AG09309 (cell line): ENCODE measurements at regions not wholly inside any gene's neighbourhood (a gene's known extent, or its start where the extent isn't known, plus 50 kb on each side); places are given as distances from the start of the nearest gene placed in this dataset.

Experiments
- DNase-seq: peaks from one replicate; pipeline ENCODE4 v3.0.0-alpha.2; 2010; ENCODE audit warnings: low read depth
- H3K4me3 ChIP-seq: 2 replicates; pipeline ENCODE4 v1.5.1; 2011; ENCODE audit warnings: mild to moderate bottlenecking, low read depth, low read length, moderate library complexity; ENCODE audit not compliant: control insufficient read depth
- TF ChIP-seq, protein P1 (sequence below): IDR thresholded peaks from 2 replicates; pipeline ENCODE4 v1.5.1; 2011; ENCODE audit warnings: mild to moderate bottlenecking, low read depth, low read length, inconsistent platforms; ENCODE audit not compliant: insufficient read depth, control insufficient read depth; ENCODE audit errors: missing control alignments

DNA sequence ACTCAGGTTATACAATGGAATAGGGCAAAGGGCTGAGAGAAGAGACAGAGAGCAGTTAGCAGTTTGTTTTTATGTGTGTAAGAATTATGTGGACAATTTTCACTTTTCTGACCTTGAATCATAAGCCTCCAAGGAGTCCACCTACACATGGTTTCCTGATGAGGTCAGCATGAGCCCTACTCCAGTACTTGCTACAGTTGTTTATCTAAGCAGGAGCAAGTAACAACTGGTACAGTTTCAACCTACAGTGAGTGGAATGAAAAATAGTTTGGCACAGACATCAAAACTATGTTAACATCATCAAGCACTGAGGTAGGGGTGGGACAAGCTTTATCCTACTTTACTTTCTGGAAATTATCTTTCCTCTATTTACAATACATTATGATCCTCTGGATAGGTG lies 426.7 kb upstream of the ID4 start:
- DNase-seq: peak; percentile 13
- TF ChIP-seq, protein P1, sequence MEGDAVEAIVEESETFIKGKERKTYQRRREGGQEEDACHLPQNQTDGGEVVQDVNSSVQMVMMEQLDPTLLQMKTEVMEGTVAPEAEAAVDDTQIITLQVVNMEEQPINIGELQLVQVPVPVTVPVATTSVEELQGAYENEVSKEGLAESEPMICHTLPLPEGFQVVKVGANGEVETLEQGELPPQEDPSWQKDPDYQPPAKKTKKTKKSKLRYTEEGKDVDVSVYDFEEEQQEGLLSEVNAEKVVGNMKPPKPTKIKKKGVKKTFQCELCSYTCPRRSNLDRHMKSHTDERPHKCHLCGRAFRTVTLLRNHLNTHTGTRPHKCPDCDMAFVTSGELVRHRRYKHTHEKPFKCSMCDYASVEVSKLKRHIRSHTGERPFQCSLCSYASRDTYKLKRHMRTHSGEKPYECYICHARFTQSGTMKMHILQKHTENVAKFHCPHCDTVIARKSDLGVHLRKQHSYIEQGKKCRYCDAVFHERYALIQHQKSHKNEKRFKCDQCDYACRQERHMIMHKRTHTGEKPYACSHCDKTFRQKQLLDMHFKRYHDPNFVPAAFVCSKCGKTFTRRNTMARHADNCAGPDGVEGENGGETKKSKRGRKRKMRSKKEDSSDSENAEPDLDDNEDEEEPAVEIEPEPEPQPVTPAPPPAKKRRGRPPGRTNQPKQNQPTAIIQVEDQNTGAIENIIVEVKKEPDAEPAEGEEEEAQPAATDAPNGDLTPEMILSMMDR: no peak
- no peak overlapping the region for H3K4me3 ChIP-seq

DNA sequence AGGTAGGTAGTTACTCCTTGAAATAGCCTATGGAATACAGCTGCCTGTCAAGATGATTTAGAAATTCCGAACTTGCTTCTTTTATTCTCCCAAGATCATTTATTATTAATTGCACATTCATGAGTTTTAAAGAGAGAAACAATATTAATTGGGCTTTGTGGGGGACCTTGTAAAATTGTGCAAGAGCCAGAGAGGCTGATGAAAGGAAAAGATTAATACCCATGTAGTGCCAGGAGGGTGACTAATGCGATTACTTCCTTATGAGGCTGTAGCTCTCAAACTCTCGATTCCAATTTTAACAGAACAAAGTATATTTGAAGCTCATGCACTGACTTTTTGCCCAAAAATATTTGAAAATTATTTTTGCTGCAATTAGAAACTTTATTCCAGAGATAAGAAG lies 423.8 kb upstream of the ID4 start:
- peak; percentile 52 for DNase-seq
- no peak overlapping the region for H3K4me3 ChIP-seq
- TF ChIP-seq, protein P1: no peak

DNA sequence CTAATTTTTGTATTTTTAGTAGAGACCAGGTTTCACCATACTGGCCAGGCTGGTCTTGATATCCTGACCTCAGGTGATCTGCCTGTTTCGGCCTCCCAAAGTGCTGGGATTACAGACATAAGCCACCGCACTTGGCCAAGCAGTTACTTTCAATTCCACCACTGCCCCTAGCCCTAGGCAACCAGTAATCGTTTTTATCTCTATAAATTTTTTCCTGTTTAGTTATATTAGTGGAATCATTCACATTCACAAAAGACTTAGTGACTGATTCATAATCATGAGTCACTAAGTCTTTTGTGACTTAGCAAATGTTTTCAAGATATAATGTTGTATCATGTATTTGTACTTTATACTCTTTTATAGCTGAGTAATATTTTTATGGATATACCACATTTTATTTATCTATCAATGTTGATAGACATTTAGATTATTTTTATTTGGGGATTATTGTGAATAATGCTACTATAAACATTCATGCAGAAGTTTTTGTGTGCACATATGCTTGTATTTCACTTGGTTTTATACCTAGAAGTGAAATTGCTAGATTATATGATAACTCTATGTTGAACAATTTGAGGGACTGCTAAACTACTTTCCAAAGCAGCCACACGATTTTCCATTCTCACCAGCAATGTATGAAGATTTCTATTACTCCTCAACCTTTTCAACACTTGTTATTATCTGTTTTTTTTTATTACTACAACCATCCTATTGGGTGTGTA lies 421.4 kb upstream of the ID4 start:
- TF ChIP-seq, protein P1: no peak
- no peak overlapping the region for H3K4me3 ChIP-seq
- peak; percentile 52 for DNase-seq

DNA sequence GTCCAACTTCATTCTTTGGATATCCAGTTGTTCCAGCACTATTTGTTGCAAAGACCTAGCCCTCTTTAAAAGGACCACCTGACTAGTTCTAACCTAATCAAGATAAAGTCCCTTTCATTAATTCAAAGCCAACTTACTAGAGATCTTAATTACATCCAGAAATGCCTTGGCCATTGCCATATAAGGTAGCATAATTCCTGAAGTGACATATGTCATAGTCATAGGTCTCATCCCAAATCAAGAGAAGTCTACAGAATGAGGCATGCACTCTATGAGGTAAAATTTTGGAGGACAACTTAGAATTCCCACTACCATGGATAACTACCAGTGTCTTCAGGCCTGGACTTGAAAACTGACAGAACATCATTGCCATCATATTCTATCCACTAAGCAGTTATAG lies 420.4 kb upstream of the ID4 start:
- no peak for DNase-seq
- TF ChIP-seq, protein P1: no peak
- H3K4me3 ChIP-seq: no peak overlapping the region

DNA sequence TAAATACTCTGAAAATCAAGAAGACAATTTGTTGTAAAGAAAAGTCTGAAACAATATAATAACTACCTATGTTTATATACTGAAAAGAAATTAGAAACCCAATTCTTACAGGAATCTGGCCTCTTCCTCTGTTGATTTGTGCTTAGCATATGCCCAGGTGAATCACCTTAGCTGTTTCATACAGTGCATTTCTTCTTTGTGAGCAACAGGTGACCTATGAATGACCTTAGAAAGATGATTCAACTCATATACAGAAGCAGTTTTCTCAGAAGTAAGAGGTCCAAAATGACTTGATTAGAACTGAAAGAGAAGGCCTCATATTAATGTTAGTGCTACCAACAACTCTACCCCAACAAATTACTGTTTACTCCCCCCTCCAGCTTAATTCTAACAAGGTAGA lies 419.5 kb upstream of the ID4 start:
- no peak overlapping the region for H3K4me3 ChIP-seq
- TF ChIP-seq, protein P1: no peak
- DNase-seq: no peak

DNA sequence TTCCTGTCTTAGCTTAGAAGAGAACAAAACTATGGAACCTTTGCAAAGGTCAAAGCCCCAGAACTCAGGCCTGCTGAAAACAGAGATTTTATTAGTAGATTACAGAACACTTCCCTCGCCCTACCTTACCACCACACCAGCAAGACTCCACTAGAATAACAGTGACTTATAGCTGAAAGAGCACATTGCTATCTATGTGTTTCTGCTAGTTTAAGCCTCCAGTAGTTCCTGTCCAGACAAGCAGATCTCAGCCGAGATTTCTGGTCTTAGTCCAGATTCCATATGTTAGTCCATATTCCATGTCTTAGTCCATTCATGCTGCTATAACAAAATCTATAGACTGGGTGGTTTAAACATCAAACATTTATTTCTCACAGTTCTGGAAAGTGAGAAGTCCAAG lies 412.3 kb upstream of the ID4 start:
- no peak for DNase-seq
- TF ChIP-seq, protein P1: no peak
- H3K4me3 ChIP-seq: no peak overlapping the region
